Ecto neural progenitor cell (in vitro differentiated cells): ENCODE measurements at regions not wholly inside any gene's neighbourhood (a gene's known extent, or its start where the extent isn't known, plus 50 kb on each side); places are given as distances from the start of the nearest gene placed in this dataset.

Experiments used
- DNase-seq: peaks from one replicate; pipeline ENCODE4 v3.0.0-alpha.2; 2018; ENCODE audit warnings: low spot score

DNA sequence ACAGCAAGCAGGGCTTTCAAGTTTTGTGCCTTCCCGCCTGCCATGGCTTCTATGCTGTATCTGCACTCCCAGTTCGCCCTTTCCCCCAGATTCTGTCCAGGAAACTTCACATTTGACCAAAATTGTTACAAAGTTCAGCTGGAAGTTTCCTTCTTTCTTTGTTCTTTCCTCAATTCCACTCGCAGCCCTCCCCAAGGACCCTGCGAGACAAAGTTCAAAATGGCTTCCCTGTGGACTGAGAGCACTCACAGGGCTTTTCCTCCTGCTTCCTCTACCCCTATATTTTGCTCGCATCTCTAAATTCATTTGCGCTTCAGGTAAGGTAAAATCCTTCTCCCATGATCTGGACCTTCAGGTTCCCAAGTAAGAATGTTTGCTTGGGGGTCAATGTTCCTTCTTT, 1348.4 kb upstream of the B3GALT2 start:
- DNase-seq, result no peak

- no peak for DNase-seq
Observed at GRCh38 chr1:194533641-194534040, 1347.2 kb upstream of the B3GALT2 start.

DNA sequence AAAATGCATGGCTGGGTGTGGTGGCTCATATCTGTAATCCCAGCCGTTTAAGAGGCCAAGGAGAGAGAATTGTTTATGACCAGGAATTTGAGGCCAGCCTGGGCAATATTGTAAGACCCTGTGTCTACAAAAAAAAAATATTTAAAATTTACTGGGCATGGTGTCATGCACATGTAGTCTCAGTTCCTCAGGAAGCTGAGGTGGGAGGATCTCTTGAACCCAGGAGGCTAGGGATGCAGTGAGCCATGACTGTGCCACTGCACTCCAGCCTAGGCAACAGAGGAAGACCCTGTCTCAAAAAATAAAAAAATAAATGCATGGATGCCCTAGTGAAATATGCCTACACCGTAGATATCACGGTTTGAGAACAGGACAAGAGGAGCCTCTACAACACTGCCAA, 1331.2 kb upstream of the B3GALT2 start:
- no peak for DNase-seq

DNA sequence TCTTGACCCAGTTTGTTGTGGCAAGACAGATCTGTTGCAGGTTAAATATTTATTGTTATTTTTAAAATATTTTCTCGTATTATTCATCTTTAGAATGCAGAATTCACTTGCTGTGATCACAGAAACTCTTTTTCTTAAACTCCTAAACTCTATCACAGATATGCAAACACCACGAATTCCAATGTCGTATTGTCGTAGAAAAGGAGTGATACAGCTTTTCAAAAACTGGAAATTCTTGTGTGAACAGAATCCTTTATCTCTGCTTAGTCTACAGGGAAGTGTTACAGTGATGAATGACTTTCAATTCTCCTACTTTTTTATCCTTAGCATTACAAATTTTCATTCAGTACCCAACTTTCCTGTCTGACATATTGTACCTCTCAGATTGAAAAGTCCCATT, 1329.5 kb upstream of the B3GALT2 start:
- DNase-seq, result no peak

DNA sequence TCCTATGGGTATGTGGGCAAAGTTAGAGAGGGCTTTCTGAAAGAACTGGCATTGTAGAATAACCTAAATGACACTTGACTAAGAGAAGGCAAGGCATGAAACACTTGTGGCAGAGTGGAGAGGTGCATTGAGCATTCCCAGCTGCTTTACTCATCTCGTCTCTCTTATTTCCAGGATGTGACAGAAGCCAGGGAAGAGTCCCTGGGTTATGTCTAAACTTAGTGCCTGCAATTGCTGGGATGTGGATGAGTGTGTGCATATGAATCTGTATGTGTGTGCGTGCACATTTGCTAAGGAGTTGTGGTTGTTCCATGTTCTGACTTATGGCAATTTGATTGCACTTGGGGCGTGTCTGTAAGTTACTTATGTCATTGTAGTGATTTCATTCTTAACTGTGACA, 1326.5 kb upstream of the B3GALT2 start:
- no peak for DNase-seq

- no peak for DNase-seq
Observed at GRCh38 chr1:194512345-194512744, 1325.9 kb upstream of the B3GALT2 start.

GRCh38 chr1:194503209-194503608, 1316.8 kb upstream of the B3GALT2 start:
- DNase-seq, result no peak

GRCh38 chr1:194495434-194495833, 1309.0 kb upstream of the B3GALT2 start:
- no peak for DNase-seq

DNA sequence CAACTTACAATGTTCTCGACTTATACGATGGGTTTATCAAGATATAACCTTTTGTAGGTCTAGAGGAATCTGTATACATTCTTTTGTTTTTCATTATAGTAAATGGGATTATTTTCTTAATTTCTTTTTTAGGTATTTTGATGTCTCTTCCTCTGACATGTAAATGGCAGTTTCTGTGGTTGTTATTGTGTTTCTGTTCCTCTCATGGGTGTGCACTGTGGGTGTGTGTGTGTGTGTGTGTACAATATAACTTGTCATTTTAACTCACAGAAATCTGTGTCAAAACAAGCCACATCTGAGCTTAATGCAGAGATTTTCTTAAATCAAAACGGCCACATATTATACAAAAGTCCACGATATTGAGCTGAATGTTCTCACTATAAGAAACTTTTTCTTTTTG, 1300.8 kb upstream of the B3GALT2 start:
- no peak for DNase-seq

DNA sequence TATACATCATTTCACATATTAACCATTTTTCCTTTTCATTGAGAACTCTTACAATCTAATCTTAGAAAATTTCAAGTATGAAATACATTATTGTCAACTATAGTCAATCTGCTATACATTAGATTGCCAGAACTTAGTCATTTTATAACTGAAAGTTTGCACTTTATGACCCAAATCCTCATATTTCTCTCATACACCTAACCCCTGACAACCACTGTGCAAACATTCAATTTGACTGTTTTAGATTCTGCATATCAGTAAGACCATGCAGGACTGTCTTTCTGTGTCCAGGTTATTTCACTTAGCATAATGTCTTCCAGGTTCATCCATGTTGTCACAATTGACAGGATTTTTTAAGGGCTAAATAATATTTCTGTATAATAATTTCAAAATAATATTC, 1299.0 kb upstream of the B3GALT2 start:
- DNase-seq, result no peak

DNA sequence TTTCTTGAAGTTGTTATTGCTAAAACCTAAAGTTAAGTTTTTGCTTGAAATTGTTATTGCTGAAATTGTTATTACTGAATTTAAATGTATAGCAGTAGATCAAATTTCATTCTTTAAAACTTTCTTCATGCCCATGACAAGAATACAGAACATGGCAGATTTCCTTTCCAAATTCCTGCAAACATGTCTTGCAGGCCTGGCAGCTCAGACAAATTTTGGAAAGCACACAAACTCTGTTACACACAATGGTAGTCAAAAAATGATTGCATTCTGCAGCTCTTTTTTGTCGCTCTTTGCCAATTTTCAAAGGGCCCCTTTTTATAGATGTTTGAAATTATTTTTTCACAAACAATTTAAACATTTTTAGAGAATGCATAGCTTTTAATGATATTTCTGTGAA, 1292.3 kb upstream of the B3GALT2 start:
- DNase-seq, result no peak

DNA sequence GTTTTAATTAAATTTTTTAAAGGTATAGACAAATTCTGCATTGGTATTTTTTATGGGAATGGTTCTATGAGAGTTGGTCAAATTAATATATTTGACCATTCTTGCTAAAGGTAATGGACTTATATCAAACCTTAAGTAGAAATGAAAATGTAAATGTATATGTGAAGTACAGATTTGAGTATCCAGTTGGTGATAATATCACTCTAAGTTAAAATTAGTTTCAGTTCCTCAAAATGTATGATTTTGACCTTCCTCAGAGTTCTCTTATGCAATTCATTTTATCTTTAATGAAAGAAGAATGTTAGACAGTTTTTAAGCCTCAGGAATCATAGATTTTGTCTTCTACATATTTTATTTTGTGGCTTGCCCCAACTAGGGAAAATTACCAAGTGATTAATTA, 1291.5 kb upstream of the B3GALT2 start:
- no peak for DNase-seq

DNA sequence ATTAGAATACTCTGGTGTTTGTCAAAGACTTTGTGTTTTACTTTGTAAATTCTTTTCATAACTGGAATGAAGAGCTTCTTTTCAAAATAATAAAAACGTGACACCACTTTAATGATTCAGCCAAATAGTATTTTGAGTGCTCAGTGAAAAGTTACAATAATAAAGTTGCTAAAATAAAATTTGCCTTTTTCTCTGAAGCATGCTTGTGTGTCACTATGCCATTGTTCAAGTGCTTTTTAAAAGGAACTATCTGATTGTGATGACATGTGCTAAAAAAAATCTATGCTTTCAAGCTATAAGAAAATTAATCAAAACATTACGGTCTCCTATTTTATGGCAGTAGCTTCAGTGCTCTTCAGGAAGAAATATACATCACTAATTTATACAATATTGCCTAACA, 1290.5 kb upstream of the B3GALT2 start:
- no peak for DNase-seq

DNA sequence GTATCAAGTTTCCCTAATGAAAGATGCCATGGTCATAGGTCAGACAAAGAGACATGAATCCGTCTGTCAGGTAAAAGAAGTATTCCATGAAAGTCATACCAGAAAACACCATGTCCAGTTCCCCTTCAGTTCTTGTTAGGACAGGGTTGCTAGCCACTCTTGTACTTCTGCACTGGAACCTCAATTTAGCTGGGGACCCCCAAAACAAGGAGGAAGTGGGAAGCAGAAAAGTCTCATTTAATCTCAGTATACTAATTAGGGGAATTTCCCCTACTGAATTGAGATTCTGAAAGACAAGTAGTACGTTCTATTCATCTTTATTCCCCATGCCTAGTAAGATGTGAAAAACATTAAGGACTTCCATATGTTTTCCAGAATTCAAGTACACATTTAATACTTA, 1289.9 kb upstream of the B3GALT2 start:
- DNase-seq, result no peak

DNA sequence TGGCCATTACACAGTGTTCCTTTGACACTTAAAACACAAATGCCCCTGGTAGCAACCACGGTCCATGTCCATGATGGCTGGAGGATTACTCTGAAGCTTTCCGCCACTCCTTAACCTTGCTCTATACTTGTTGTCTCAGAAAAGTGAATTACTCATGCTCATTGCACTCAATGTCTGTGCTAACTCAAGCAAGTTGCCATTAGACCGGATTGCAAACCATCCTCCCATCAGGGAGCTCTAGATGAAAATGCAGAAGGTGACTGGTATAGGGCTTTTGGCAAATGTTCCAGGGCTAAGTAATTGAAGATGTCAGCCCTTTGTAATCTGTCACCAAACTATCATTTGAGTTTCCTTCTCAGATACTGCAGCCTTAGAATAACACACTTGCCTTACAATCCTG, 1288.3 kb upstream of the B3GALT2 start:
- no peak for DNase-seq

DNA sequence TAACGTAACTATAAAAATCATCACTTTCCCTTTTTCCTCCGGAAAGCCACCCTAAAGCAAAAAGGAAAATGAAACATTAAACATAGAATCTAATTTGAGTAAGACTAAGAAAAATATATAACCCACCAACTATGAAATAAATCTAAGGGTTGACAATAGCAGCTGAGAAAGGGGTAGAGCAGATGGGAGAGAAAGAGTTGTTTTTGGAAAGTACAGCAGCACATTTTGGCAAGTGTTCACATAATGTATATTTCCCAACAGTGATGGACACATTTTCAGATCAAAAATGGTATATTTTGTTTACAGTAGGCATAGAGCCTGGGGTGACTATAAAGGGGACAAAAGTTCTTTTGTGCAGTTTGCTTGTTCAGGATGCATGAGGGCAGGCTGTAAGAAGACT, 1287.4 kb upstream of the B3GALT2 start:
- no peak for DNase-seq

DNA sequence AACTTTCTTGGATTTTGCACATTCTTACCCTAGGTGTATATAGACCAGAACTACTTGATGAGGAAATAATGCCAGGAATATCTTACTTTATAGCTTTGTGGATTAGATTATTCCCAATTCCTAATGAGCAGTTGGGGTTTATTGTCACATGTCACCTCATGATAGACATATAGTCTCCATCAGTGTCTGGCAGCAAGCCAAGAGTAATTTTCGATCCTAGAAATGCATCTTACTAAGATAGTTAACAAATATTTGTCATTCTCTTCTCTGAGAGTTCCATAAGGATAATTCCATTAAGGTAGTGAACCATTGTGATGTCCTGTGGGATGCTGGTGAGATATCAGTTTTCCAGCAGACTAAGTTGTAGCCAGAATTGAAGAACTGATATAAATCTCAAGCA, 1282.9 kb upstream of the B3GALT2 start:
- no peak for DNase-seq

GRCh38 chr1:194466706-194467105, 1280.3 kb upstream of the B3GALT2 start:
- no peak for DNase-seq

DNA sequence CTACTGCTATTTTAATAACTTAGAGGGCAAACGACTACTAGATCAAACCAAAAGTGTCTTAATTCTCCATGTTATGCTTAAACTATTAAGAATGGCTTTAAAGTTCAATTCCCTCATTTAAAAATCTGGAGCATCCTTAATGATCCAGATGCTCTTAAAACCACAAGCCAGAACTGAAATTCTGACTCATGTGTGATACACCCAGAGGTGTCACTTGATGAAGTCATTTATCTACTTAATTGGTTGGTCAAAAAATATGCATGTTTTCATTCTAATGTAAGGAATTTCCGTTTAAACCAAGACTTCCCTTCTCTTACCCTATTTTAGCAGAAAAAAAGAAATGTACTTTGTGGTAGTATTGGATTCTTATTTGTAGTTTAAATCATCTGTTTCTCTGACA, 1261.2 kb upstream of the B3GALT2 start:
- no peak for DNase-seq

- no peak for DNase-seq
Observed at GRCh38 chr1:194445244-194445643, 1258.8 kb upstream of the B3GALT2 start.

- DNase-seq, result no peak
Observed at GRCh38 chr1:194442901-194443575, 1256.6 kb upstream of the B3GALT2 start.

DNA sequence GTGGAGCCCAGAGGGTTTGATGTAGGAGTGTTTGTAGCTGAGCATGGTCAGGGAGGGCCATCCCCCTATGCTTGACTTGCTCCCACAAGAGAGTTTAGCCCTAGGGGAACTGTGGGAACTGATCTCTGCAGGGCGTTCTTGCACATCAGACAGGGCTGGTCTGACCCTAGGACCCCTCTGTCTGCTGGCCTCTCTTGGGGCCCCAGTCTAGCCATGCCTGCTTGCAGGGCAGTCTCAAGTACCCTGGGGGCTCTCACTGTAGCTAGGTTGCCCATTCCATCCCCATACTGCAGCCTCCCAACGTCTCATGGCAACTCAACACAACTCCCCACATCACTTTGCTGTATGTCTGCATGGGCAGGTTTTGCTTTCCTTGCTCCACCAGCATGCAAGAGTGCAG, 1250.7 kb upstream of the B3GALT2 start:
- DNase-seq, result no peak

GRCh38 chr1:194431121-194431520, 1244.7 kb upstream of the B3GALT2 start:
- no peak for DNase-seq

DNA sequence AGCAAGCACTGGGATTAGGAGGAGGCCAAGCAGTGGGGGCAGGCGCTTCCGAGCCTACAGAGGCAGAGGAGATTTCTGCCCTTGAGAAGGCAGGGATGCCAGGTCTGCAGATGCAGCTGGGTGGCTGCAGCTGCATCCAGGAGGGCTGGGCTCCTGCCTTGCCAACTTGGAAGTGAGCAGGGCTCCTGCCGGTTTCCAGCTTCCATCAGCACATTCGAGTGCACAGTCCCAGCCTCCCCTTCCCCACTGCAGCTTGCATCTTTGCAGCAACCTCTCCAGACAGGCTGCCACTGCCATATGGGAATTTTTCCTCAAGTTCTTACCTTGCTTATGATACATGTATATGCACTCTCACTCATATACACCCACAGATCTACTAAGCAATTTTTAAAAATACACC, 1234.3 kb upstream of the B3GALT2 start:
- no peak for DNase-seq

GRCh38 chr1:194419721-194420120, 1233.3 kb upstream of the B3GALT2 start:
- no peak for DNase-seq
